ENCODE measurements at regions not wholly inside any gene's neighbourhood (a gene's known extent, or its start where the extent isn't known, plus 50 kb on each side); places are given as distances from the start of the nearest gene placed in this dataset.

- no peak for TF ChIP-seq PHTF2 (CRISPR knock-in tag; IDR thresholded peaks at IDR 0.05)
- TF ChIP-seq HMG20A (CRISPR knock-in tag; conservative IDR thresholded peaks at IDR 0.05), result no peak
- TF ChIP-seq ZNF583 (CRISPR knock-in tag; IDR thresholded peaks at IDR 0.05), result no peak
- no peak for TF ChIP-seq ZNF134 (CRISPR knock-in tag; conservative IDR thresholded peaks at IDR 0.05)
- no peak for TF ChIP-seq GTF2A2 (tag; IDR thresholded peaks at IDR 0.05)
- TF ChIP-seq TAL1 (IDR thresholded peaks at IDR 0.05), result no peak
- no peak for TF ChIP-seq ZBTB40 (IDR thresholded peaks at IDR 0.05)
- TF ChIP-seq ZBTB40 (CRISPR knock-in tag; IDR thresholded peaks at IDR 0.05), result no peak
- no peak for TF ChIP-seq ARID2 (IDR thresholded peaks at IDR 0.05)
- no peak for TF ChIP-seq TAF7 (tag; IDR thresholded peaks at IDR 0.05)
- TF ChIP-seq ZNF592 (IDR thresholded peaks at IDR 0.05), result peak; percentile 38; the same call in 1 of the 2 replicates
- no peak for TF ChIP-seq NR2C2 (CRISPR knock-in tag; IDR thresholded peaks at IDR 0.05)
- peak; percentile 58 for TF ChIP-seq NR2C2 (tag; IDR thresholded peaks at IDR 0.05)
- no peak for TF ChIP-seq ZNF644 (tag; IDR thresholded peaks at IDR 0.05; ENCODE audit: low read depth)
- TF ChIP-seq, protein P1, sequence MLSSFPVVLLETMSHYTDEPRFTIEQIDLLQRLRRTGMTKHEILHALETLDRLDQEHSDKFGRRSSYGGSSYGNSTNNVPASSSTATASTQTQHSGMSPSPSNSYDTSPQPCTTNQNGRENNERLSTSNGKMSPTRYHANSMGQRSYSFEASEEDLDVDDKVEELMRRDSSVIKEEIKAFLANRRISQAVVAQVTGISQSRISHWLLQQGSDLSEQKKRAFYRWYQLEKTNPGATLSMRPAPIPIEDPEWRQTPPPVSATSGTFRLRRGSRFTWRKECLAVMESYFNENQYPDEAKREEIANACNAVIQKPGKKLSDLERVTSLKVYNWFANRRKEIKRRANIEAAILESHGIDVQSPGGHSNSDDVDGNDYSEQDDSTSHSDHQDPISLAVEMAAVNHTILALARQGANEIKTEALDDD (IDR thresholded peaks at IDR 0.05), result peak; percentile 51
- no peak for TF ChIP-seq NCOA6 (IDR thresholded peaks at IDR 0.05)
These were observed 561.0 kb downstream of the TBC1D4 start (continued) for GRCh38 chr13:74920920-74921319.

Measured in K562 (cell line).